Left hindlimb (tissue), 1 donor: ENCODE measurements at regions not wholly inside any gene's neighbourhood (a gene's known extent, or its start where the extent isn't known, plus 50 kb on each side); places are given as distances from the start of the nearest gene placed in this dataset.

Experiments
- DNase-seq: peaks from one replicate; pipeline ENCODE4 v3.0.0-alpha.2; 2018

DNA sequence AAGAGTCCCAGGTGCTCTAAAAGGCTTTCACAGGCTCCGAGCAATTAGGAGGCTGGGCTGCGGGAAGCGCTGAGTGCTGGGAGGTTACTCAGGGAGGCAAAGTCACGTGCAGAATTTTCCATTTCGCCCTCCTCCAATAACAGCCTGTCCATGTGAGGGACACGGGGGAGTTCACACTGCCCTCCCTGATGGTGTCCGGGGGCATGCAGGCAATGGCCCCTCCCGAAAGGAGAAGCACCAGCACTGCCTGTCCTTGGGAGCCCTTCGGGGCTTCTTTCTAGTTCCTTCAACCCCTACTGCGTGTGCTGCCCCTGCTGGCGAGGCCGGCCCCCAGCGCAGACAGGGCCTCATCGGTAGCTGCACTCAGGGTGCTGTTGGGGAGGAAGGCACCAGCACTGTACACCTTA is 63.1 kb upstream of the HPCAL1 start:
- DNase-seq: peak; percentile 25

DNA sequence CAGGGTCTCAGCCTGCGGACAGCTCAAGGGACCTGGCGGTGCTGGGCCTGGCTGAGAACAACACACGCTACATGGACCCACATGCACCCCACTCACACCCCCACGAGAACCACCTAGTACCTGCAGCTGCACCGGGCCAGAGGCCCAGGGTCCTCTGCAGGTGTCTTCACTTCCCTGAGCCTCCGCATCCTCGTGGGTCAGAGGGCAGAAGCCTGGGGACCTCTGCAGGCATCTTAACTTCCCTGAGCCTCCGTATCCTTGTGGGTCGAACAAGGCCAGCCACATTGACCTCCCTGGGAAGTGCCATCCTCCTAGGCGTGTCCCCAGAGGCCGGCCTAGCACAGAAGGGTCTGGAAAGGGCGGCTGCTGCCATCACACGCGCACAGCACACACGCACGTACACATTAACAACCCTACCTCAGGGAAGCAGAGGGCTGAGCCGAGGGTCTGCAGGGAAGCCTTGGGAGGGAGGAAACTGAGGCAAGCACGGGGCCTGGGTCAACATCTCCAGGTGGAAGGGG is 62.5 kb upstream of the HPCAL1 start:
- peak; percentile 20 for DNase-seq

DNA sequence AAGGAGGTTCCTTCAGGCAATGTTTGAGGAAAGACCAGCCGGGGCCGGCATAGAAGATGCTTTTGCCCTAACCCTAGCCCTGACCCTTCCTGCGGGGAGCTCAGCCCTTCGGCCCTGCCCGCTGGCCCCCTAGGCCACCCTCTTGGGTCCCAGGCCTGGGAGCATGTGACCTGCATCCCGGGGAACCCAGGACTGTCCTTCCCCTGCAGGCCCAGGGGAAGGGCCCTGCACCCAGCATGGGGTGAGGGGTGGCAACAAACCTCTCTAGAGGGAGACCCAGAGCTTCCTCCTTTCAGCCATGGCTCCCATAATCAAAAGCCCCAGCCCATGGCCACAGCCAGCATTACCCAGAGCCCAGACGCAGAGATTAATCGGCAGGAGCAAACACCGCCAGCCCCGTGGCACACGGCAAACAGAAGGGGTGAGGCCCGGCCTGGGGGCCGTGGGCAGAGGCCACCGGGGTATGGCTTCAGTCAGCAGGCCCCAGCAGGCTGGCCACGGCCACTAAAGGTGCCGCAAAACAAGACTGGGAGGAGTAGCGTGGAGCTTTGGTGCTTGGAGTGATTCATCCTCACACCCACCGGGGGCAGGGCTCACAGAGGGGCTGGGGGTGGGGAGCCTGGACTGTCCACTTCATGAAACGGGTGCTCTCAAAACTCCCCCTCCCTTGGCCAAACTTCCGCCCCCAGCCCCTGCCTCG is 61.6 kb upstream of the HPCAL1 start:
- peak; percentile 19 for DNase-seq

DNA sequence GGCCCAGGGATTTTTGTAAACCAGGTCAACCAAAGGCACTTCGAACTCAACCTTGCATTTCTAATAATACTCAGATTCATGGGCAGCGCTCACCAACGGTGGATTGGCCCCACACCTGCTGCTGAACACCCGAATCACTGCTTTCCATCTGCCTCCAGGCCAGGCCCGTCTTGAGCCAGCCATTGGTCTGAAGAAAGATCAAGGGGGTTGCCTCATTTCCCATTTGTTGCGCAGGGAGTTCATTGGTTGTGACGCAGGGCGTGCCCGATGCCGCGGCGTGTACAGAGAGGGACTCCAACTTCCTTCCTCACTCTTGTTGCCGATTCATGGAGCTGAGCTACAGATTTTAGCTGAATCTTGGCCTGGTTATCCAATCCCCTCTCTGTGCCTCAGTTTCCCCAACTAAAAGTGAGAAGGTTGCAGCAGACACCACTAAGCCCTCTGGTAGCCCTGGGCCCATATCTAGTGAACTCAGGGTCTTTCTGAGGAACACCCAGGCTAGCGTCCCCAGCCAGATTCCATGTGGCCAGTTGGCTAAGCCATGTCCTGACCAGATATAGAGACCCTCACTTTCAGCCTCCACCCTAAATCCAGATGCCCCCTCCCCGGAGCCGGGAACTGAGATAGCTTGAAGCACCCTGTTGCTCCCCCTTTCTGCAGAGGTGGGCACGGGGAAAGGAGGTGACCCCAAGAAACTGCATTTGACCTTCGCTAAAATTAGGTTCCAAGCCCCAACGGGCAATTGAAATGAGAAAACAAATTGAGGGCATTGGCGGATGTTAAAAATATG is 60.9 kb upstream of the HPCAL1 start:
- DNase-seq: peak; percentile 19

DNA sequence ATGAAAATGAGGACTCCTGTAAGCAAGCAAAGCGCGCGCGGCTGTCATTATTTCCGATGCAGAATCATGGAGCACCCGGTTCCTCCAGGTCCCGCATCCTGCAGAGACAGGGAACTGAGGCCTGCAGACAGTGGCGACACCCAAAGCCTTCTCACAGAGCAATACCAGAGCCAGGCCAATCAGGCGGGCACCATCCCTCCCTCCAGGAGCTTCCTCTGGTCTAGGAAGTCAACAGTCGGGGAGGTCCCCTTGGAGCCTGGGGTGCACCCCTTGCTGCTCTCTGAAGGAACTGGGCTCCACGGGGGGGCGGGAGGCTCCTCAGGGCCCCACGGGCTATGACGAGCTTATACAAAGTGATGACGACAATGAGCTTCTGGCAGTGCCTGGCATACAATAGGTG is 60.3 kb upstream of the HPCAL1 start:
- DNase-seq: no peak

DNA sequence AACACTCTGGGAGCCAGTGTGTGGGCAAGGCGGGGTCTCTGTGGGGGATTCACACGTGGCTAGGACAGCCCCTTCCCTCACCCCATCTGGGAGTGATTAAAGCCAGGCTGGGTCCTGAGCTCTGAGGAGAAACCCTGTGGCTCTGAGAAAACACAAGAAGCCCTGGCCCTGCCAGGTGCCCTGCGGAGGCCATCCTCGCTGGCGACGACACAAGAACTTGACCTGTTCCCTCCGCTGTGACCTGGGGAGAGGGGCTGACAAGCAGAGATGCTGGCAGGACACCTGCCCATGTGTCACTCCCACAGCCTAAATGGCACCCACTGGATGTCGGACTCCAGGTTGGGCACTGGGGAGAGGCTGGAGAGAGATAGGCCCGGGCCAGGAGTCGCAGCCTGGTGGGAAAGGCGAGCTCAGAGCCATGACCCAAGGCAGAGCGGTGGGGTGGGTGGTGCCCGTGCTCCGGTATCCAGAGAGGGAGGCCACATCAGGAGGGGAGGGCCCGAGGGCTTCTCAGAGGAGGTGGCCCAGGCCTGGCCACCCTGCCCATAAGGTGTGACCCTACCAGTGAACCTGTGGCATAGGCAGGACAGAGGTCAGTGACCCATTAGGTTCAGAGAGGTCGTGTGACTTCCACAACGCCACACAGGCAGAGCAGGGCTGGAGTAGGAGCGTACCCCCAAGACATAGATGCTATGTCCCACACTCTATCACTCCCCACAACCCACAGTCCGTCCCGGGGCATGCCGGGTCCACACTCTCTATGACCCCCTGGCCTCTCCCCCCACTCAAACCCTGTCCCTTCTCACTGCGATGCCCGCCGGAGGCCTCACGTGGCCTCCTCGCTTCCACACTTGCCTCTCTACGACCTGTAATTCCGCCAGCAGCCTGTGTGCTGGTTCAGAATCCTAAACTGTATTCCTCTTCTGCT is 59.4 kb upstream of the HPCAL1 start:
- peak; percentile 25 for DNase-seq

DNA sequence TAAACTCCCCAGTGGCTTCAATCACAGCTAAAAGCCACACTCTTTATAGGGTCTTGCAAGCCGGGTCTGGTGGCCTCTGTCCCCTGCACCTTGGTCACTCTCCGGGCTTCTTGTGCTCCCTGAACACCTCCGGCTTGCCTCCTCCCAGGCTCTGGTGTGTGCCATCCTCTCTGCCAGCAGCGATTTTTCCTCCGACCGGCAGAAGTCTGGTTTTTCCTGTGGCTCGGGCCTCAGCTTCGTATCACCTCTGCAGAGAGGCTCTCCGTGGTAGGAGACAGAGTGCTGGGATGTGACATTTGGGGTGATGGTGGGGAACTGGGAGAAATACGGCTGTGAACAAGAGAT is 58.8 kb upstream of the HPCAL1 start:
- DNase-seq: peak; percentile 6

DNA sequence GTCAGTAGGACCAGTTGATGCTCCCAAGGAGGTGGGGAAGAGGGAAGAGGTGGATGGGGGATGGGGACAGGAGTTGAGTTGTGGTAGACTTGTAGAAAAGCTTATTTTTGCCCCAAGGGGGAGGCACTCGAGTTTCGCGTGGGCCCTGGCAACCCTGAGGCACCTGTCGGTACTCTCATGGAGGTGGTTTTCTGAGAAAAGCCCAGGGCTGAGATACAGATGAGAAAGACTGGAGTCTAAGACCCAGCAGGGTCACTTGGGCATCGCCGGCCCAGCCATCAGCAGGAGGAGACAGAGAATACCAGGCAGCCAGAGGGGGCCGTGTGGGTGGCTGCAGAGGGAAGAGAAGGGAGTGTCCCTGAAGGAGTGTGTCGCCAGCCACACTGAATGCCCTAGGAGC is 57.7 kb upstream of the HPCAL1 start:
- peak; percentile 10 for DNase-seq

DNA sequence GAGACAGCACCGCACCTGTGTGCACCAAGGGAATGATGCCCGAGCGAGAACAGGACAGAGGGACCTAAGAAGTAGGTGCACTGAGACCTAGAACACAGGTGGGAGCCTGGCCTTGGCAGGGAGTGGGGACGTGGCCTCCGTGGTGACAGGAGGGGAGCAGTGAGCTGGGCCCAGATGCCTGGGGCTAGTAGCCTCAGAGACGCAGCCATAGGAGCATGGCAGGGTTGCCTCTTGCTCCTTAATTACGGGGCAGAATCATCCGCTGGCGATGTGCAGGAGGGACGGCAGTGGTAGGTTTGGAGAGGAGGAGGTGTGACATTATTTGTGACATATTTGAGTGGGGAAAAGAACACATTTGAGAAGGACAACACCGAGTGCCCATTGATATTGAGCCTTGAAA is 57.0 kb upstream of the HPCAL1 start:
- DNase-seq: peak; percentile 13

DNA sequence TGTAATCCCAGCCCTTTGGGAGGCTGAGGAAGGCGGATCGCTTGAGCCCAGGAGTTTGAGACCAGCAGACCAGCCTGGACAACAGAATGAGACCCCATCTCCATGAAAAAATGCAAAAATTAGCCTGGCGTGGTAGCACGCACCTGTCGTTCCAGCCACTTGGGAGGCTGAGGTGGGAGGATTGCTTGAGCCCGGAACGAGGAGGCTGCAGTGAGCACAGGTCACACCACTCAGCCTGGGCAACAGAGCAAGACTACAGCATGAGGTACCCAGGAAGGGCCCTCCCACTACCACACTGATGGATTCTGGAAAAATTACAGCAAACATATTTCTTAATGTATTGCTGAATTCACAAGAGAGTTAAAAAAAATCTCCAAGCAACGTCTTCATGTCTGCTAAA is 56.3 kb upstream of the HPCAL1 start:
- peak; percentile 2 for DNase-seq

DNA sequence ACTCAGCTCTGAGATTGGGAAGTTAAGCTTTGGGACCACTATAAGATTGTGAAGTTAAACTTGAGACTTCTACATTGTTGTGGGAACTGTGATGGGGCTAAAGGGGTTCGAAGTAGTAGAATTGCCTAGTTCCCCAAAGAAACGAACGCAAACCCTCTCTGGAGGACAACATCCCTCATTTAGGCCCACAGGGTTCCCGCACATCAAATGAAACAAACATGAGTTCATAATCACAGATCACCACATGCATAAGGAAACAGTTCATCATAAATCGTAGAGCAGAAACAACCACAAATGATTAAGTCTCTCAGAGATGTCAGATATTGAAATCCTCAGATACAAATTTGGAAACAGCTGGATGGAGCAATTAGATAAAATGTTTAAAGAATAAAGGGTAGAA is 55.9 kb upstream of the HPCAL1 start:
- DNase-seq: no peak

DNA sequence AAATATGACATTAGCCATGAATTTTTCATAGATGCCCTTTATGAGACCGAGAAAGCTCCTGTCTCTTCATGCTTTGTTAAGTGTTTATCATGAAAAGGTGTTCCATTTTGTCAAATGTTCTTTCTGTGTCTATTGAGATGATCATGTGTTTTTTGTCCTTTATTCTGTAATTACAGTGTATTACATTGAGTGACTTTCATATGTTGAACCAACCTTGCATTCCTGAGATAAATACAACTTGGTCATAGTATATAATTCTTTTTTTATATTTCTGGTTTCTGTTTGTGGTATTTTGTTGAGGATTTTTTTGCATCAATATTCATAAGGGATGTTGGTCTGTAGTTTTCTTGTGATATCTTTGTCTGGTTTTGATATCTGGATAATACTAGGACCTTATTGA is 52.9 kb upstream of the HPCAL1 start:
- no peak for DNase-seq

DNA sequence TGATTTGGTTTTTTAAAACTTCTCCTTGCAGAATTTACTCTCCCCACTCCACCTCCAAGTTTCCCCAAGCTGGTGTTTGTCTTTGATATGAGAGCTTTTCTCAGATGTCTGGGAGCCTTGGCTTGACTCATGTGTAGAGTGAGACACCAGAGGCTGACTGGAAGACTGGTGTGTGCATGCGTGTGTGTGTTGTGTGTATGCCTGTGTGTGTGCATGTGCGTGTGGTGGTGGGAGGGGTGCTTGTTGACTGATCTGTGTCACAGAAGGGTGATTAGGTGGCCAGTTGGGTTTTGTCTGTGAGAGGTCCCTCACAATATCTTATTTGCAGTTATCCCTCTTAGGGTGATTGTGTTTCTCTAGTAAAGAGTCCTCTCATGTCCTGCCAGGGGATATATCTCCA is 50.5 kb upstream of the HPCAL1 start:
- DNase-seq: no peak

DNA sequence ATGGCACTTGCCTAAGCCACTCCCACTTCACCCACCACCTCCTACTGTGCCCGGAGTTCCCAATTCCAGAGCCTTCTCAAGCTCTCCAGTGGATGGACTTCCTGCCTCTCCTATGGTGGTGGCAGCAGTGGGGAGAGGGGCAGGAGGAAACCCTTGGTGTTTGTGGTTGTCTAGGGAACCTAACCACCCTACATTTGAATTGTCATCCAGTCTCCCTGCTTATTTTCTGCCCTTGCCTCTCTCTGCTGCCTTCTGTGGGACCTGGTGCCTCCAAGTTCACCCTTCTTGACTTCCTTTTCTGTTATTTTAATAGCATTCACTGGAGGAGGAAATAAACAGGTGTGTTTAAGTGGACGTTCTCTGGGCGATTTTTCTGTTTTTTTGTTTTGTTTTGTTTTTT is 50.0 kb upstream of the HPCAL1 start:
- DNase-seq: peak; percentile 10
